Endothelial cell of umbilical vein (primary cell): ENCODE measurements at regions not wholly inside any gene's neighbourhood (a gene's known extent, or its start where the extent isn't known, plus 50 kb on each side); places are given as distances from the start of the nearest gene placed in this dataset.

Experiments
- BruUV-seq: library from RNA; stranded (reverse); fragments of 400-500 nt; replicated peaks from 2 replicates; lab custom pipeline; 2021; lab: Mats Ljungman, UMichigan
- CTCF ChIA-PET: fragments of 300-600, 350-600 bp; sonication (Branson Sonifier 250); formaldehyde crosslinking; loops from one replicate; lab custom pipeline; 2021; ENCODE audit warnings: antibody characterized with exemption, inconsistent platforms; lab: Charles Lee
- POLR2A ChIA-PET: fragments of 300-600, 350-600 bp; sonication (Branson Sonifier 250); formaldehyde crosslinking; loops from one replicate; lab custom pipeline; 2021; ENCODE audit warnings: antibody characterized with exemption, inconsistent platforms; lab: Charles Lee
- DNase-seq: peaks from one replicate; pipeline ENCODE4 v3.0.0-alpha.2; 2011; ENCODE audit warnings: low read depth, low spot score
- FAIRE-seq: peaks from 2 replicates; lab custom pipeline; 2011; peaks lifted over from hg19 to GRCh38; lab: Jason Lieb, UNC
- H2AFZ ChIP-seq: 2 replicates; pipeline ENCODE4 v1.6.0; 2012; ENCODE audit warnings: low read depth, low read length, control low read depth, inconsistent platforms
- H3K27ac ChIP-seq: 2 replicates; pipeline ENCODE4 v1.5.1; 2011; ENCODE audit warnings: low read depth, mild to moderate bottlenecking, control low read depth, low read length, moderate library complexity; ENCODE audit not compliant: insufficient read depth
- H3K27me3 ChIP-seq, 2 experiments: 2 replicates each; pipeline versions ENCODE4 v1.6.0 to v1.6.1; 2011; ENCODE audit warnings: low read length in 2 of 2, mixed read lengths in 1 of 2; ENCODE audit not compliant: control insufficient read depth in 2 of 2, insufficient read depth in 2 of 2
- H3K36me3 ChIP-seq, 2 experiments: 2 replicates in 1 of 2; 3 replicates in 1 of 2; pipeline ENCODE4 v1.5.1; 2011; ENCODE audit warnings: low read length in 2 of 2, mild to moderate bottlenecking in 1 of 2, moderate library complexity in 1 of 2; ENCODE audit not compliant: control insufficient read depth in 2 of 2, insufficient read depth in 2 of 2; ENCODE audit errors: extremely low read depth in 1 of 2
- H3K4me1 ChIP-seq: 3 replicates; pipeline ENCODE4 v1.5.1; 2011; ENCODE audit warnings: mild to moderate bottlenecking, low read length; ENCODE audit not compliant: control insufficient read depth, insufficient read depth; ENCODE audit errors: extremely low read depth
- H3K4me2 ChIP-seq: 2 replicates; pipeline ENCODE4 v1.6.1; 2011; ENCODE audit warnings: low read length, control low read depth, mixed read lengths; ENCODE audit not compliant: insufficient read depth
- H3K4me3 ChIP-seq, 3 experiments: fragments of 200-600 bp in 1 of 3; sonication (generic), shearing (Covaris generic) in 1 of 3; replicated peaks in 1 of 3; 2 replicates each; pipeline ENCODE4 v1.5.1; 2011 to 2016; ENCODE audit warnings: control low read depth in 3 of 3, low read length in 3 of 3, mild to moderate bottlenecking in 2 of 3, inconsistent platforms in 1 of 3, low read depth in 1 of 3, moderate library complexity in 1 of 3; ENCODE audit not compliant: insufficient read depth in 1 of 3
- H3K79me2 ChIP-seq: 2 replicates; pipeline ENCODE4 v1.6.0; 2012; ENCODE audit warnings: low read length, inconsistent platforms; ENCODE audit not compliant: control insufficient read depth, insufficient read depth
- H3K9ac ChIP-seq: replicated peaks from 2 replicates; pipeline ENCODE3; 2011; ENCODE audit warnings: low read length, control low read depth; ENCODE audit not compliant: insufficient read depth; ENCODE audit errors: extremely low read depth
- H3K9me1 ChIP-seq: replicated peaks from 3 replicates; pipeline ENCODE4 v1.6.0; 2011; ENCODE audit warnings: mild to moderate bottlenecking, low read length; ENCODE audit not compliant: control insufficient read depth, insufficient read depth; ENCODE audit errors: extremely low read depth
- H3K9me3 ChIP-seq: replicated peaks from 2 replicates; pipeline ENCODE4 v1.5.1; 2012; ENCODE audit warnings: low read length, inconsistent platforms; ENCODE audit not compliant: control insufficient read depth, insufficient read depth
- H4K20me1 ChIP-seq: replicated peaks from 2 replicates; pipeline ENCODE3; 2011; ENCODE audit warnings: mild to moderate bottlenecking, low read length; ENCODE audit not compliant: control insufficient read depth, insufficient read depth; ENCODE audit errors: extremely low read depth
- EZH2 ChIP-seq: IDR thresholded peaks from 2 replicates; pipeline ENCODE4 v1.6.1; 2012; ENCODE audit warnings: borderline replicate concordance, low read depth, mild to moderate bottlenecking, moderate library complexity, low read length, inconsistent platforms; ENCODE audit not compliant: severe bottlenecking
- FOS ChIP-seq: IDR thresholded peaks from 2 replicates; pipeline ENCODE4 v1.6.1; 2011; ENCODE audit warnings: mild to moderate bottlenecking, low read length, moderate library complexity, borderline replicate concordance; ENCODE audit not compliant: insufficient read depth
- GATA2 ChIP-seq: IDR thresholded peaks from 2 replicates; pipeline ENCODE4 v1.7.0; 2011; ENCODE audit warnings: low read depth, mild to moderate bottlenecking, moderate library complexity, mixed read lengths, low read length; ENCODE audit not compliant: insufficient read length, insufficient read depth
- JUN ChIP-seq: IDR thresholded peaks from 2 replicates; pipeline ENCODE4 v1.6.1; 2011; ENCODE audit warnings: borderline replicate concordance, low read depth; ENCODE audit not compliant: insufficient read length, insufficient read depth
- MYC ChIP-seq: IDR thresholded peaks from one replicate; pipeline ENCODE4 v1.6.1; 2011; ENCODE audit warnings: mild to moderate bottlenecking, low read depth, low read length
- POLR2A ChIP-seq: IDR thresholded peaks from 2 replicates; pipeline ENCODE4 v1.6.1; 2012; ENCODE audit warnings: low read depth, mild to moderate bottlenecking, control low read depth, low read length
- POLR2AphosphoS5 ChIP-seq: IDR thresholded peaks from 2 replicates; pipeline ENCODE4 v1.6.1; 2012; ENCODE audit warnings: low read depth, mild to moderate bottlenecking, control low read depth, low read length, moderate library complexity; ENCODE audit not compliant: insufficient read depth
- dilution Hi-C: fragments of 300-500 bp; cut with MboI; formaldehyde crosslinking; loops from one replicate; pipeline ENCODE4 v1.15.0; 2019; ENCODE audit warnings: low sequenced_read_pairs; ENCODE audit not compliant: extremely low pct_ligation_motif_present
- intact Hi-C: fragments of 100-400 bp; cut with micrococcal nuclease; formaldehyde crosslinking; loops from one replicate; pipeline ENCODE4 v1.10.0; 2022
- TF ChIP-seq, protein P1 (sequence below): IDR thresholded peaks from 2 replicates; pipeline ENCODE4 v1.6.1; 2011; ENCODE audit not compliant: insufficient read depth, insufficient read length
- TF ChIP-seq, protein P2 (sequence below), 2 donors: IDR thresholded peaks; 1 replicate in 1 of 2; 2 replicates in 1 of 2; pipeline ENCODE4 v1.5.1; 2011; ENCODE audit warnings: low read length in 2 of 2, mild to moderate bottlenecking in 2 of 2, moderate library complexity in 2 of 2, control low read depth in 1 of 2, inconsistent platforms in 1 of 2, low read depth in 1 of 2; ENCODE audit not compliant: insufficient read depth in 1 of 2; ENCODE audit errors: extremely low read depth in 1 of 2

- Histone ChIP-seq H3K27me3 (no peaks in the 10 kb centered on the region), H4K20me1 (no peaks in the 10 kb centered on the region), H3K4me3 (no peak overlapping the region), H3K4me1 (no peaks in the 10 kb centered on the region), H3K4me2 (no peak overlapping the region), H3K9me1 (no peaks in the 10 kb centered on the region), H2AFZ (no peak overlapping the region), H3K27ac (no peak overlapping the region), H3K79me2 (no peaks in the 10 kb centered on the region), H3K9ac (no peak overlapping the region), H3K36me3 (no peaks in the 10 kb centered on the region), H3K9me3 (no peaks in the 10 kb centered on the region)
- dilution Hi-C loops (no loop called here), intact Hi-C loops (no loop called here)
- ChIA-PET CTCF (no interaction called here), POLR2A (no interaction called here)
- no peak for TF ChIP-seq POLR2AphosphoS5
- TF ChIP-seq, protein P1, sequence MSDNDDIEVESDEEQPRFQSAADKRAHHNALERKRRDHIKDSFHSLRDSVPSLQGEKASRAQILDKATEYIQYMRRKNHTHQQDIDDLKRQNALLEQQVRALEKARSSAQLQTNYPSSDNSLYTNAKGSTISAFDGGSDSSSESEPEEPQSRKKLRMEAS: no peak
- no peak for TF ChIP-seq FOS
- no peak for TF ChIP-seq POLR2A
- no peak for TF ChIP-seq MYC
- DNase-seq (no peak), FAIRE-seq (no peak)
- BruUV-seq: no TSS peak
These were observed 237.3 kb upstream of the MYT1L start for GRCh38 chr2:2568411-2568810.

DNA sequence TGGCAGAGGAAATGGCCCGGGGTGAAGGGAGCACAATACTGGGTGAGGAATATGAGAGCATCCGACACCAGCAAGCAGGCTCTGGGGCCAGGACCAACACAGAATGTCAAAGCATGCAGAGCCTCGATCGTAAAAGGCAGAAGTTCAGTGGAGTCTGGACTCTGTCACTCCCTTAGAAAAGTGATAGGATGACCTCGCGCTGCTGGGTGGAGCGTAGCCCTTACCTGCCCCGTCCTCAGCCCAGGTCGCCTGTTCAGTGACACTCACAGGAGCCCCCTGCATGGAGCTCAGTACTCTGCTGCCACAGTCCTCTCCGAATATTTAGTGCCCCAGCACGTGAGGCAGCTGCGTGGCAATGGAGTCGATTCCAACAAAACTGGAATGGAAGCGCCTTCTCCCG, 236.7 kb upstream of the MYT1L start:
- no peaks in the 10 kb centered on the region for H3K27me3 ChIP-seq
- no peak overlapping the region for H3K4me2 ChIP-seq
- DNase-seq (no peak), FAIRE-seq (no peak)
- no peak overlapping the region for H3K27ac ChIP-seq
- intact Hi-C loops: no loop called here
- CTCF ChIA-PET: no interaction called here
- H3K9ac ChIP-seq: no peak overlapping the region
- H3K79me2 ChIP-seq: no peaks in the 10 kb centered on the region
- H4K20me1 ChIP-seq: no peaks in the 10 kb centered on the region
- POLR2A ChIA-PET: no interaction called here
- peaks cover 3% of the 10 kb centered on the region for H3K9me3 ChIP-seq
- H3K36me3 ChIP-seq: no peaks in the 10 kb centered on the region
- no peaks in the 10 kb centered on the region for H3K9me1 ChIP-seq
- no peak overlapping the region for H3K4me3 ChIP-seq
- no TSS peak for BruUV-seq
- no peaks in the 10 kb centered on the region for H3K4me1 ChIP-seq
- TF ChIP-seq, protein P2, sequence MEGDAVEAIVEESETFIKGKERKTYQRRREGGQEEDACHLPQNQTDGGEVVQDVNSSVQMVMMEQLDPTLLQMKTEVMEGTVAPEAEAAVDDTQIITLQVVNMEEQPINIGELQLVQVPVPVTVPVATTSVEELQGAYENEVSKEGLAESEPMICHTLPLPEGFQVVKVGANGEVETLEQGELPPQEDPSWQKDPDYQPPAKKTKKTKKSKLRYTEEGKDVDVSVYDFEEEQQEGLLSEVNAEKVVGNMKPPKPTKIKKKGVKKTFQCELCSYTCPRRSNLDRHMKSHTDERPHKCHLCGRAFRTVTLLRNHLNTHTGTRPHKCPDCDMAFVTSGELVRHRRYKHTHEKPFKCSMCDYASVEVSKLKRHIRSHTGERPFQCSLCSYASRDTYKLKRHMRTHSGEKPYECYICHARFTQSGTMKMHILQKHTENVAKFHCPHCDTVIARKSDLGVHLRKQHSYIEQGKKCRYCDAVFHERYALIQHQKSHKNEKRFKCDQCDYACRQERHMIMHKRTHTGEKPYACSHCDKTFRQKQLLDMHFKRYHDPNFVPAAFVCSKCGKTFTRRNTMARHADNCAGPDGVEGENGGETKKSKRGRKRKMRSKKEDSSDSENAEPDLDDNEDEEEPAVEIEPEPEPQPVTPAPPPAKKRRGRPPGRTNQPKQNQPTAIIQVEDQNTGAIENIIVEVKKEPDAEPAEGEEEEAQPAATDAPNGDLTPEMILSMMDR (IDR thresholded peaks at IDR 0.05; ENCODE audit: extremely low read depth in 1 of 2, insufficient read depth in 1 of 2, low read depth in 1 of 2, low read length in 2 of 2): no peak
- TF ChIP-seq EZH2 (no peak), MYC (no peak), GATA2 (no peak), POLR2A (no peak), FOS (no peak), POLR2AphosphoS5 (no peak), JUN (no peak)
- TF ChIP-seq, protein P1: no peak
- H2AFZ ChIP-seq: no peak overlapping the region
- dilution Hi-C loops: no loop called here
